ENCODE measurements at regions not wholly inside any gene's neighbourhood (a gene's known extent, or its start where the extent isn't known, plus 50 kb on each side); places are given as distances from the start of the nearest gene placed in this dataset.

GRCh38 chr11:19447150-19447566 lies 206.4 kb upstream of the E2F8 start:
- TF ChIP-seq GATA2 (IDR thresholded peaks at IDR 0.05; ENCODE audit: insufficient read depth, insufficient read length, low read depth, low read length) (peak; percentile 56), MAX (IDR thresholded peaks at IDR 0.05; ENCODE audit: insufficient read depth, insufficient read length) (no peak)

Data from endothelial cell of umbilical vein (primary cell).